H1 (cell line): ENCODE measurements at regions not wholly inside any gene's neighbourhood (a gene's known extent, or its start where the extent isn't known, plus 50 kb on each side); places are given as distances from the start of the nearest gene placed in this dataset.

Experiments
- CTCF ChIA-PET: fragments of 300-600 bp; sonication (Branson Sonifier 250); formaldehyde crosslinking; loops from one replicate; lab custom pipeline; 2021; ENCODE audit not compliant: partially characterized antibody; lab: Charles Lee
- POLR2A ChIA-PET: fragments of 300-600 bp; sonication (Branson Sonifier 250); formaldehyde crosslinking; loops from one replicate; lab custom pipeline; 2021; ENCODE audit warnings: inconsistent platforms; ENCODE audit not compliant: partially characterized antibody; lab: Charles Lee
- DNase-seq, 2 experiments: peaks; one replicate each; pipeline versions ENCODE4 v3.0.0 to v3.0.0-alpha.2; 2010 to 2022; ENCODE audit warnings: low spot score in 2 of 2, low read depth in 1 of 2, mixed read lengths in 1 of 2
- FAIRE-seq: peaks from 2 replicates; lab custom pipeline; 2011; peaks lifted over from hg19 to GRCh38; lab: Jason Lieb, UNC
- H2AFZ ChIP-seq: 2 replicates; pipeline ENCODE4 v1.8.1; 2012; ENCODE audit warnings: low read length, inconsistent platforms
- H2AK5ac ChIP-seq: 2 replicates; pipeline ENCODE4 v1.6.1; 2013; ENCODE audit warnings: low read depth, low read length
- H2BK120ac ChIP-seq: replicated peaks from 2 replicates; pipeline ENCODE3; 2013; ENCODE audit warnings: low read depth, low read length, inconsistent platforms
- H2BK12ac ChIP-seq: 2 replicates; pipeline ENCODE4 v1.6.1; 2013; ENCODE audit warnings: low read depth, low read length
- H2BK15ac ChIP-seq: 2 replicates; pipeline ENCODE4 v1.6.1; 2013; ENCODE audit warnings: low read length
- H2BK20ac ChIP-seq: 2 replicates; pipeline ENCODE4 v1.6.1; 2013; ENCODE audit warnings: low read length
- H2BK5ac ChIP-seq: 2 replicates; pipeline ENCODE4 v1.6.1; 2013; ENCODE audit warnings: low read depth, low read length
- H3K14ac ChIP-seq: 2 replicates; pipeline ENCODE4 v1.6.1; 2013; ENCODE audit warnings: inconsistent platforms; ENCODE audit not compliant: insufficient read length
- H3K18ac ChIP-seq: 2 replicates; pipeline ENCODE4 v1.6.1; 2013; ENCODE audit warnings: low read length; ENCODE audit errors: extremely low read depth
- H3K23ac ChIP-seq: 2 replicates; pipeline ENCODE4 v1.6.1; 2013; ENCODE audit warnings: inconsistent platforms; ENCODE audit not compliant: insufficient read length
- H3K23me2 ChIP-seq: 2 replicates; pipeline ENCODE4 v1.6.1; 2013; ENCODE audit warnings: low read depth, low read length
- H3K27ac ChIP-seq: 2 replicates; pipeline ENCODE4 v1.6.1; 2011; ENCODE audit warnings: low read depth, low read length, inconsistent platforms
- H3K27me3 ChIP-seq, 4 experiments: replicated peaks in 1 of 4; 1 replicate in 1 of 4; 2 replicates in 3 of 4; pipeline versions ENCODE4 v1.6.1 to v1.8.1; 2011 to 2013; ENCODE audit warnings: low read length in 3 of 4, mild to moderate bottlenecking in 3 of 4, inconsistent platforms in 2 of 4, mixed read lengths in 2 of 4, moderate library complexity in 1 of 4; ENCODE audit not compliant: control insufficient read depth in 3 of 4, insufficient read depth in 3 of 4; ENCODE audit errors: extremely low read depth in 1 of 4
- H3K36me3 ChIP-seq, 4 experiments: 2 replicates each; pipeline versions ENCODE4 v1.6.1 to v1.8.1; 2011 to 2013; ENCODE audit warnings: mild to moderate bottlenecking in 4 of 4, low read length in 3 of 4, moderate library complexity in 2 of 4, control low read depth in 1 of 4, inconsistent platforms in 1 of 4; ENCODE audit not compliant: insufficient read depth in 4 of 4, control insufficient read depth in 2 of 4
- H3K4ac ChIP-seq: replicated peaks from 2 replicates; pipeline ENCODE3; 2013; ENCODE audit warnings: low read length, low read depth, mixed read lengths, inconsistent platforms; ENCODE audit not compliant: insufficient read length
- H3K4me1 ChIP-seq, 4 experiments: replicated peaks in 1 of 4; 1 replicate in 1 of 4; 2 replicates in 3 of 4; pipeline versions ENCODE4 v1.6.1 to v1.8.1; 2011 to 2013; ENCODE audit warnings: low read length in 3 of 4, inconsistent platforms in 2 of 4, mixed read lengths in 1 of 4; ENCODE audit not compliant: insufficient read depth in 4 of 4, control insufficient read depth in 3 of 4
- H3K4me2 ChIP-seq, 2 experiments: 2 replicates each; pipeline versions ENCODE4 v1.6.1 to v1.8.1; 2011 to 2013; ENCODE audit warnings: low read depth in 2 of 2, low read length in 2 of 2, control low read depth in 1 of 2, inconsistent platforms in 1 of 2, mild to moderate bottlenecking in 1 of 2; ENCODE audit not compliant: insufficient read depth in 1 of 2
- H3K4me3 ChIP-seq, 4 experiments: fragments of 200-600, 300-600 bp in 1 of 4; sonication (generic), shearing (Covaris generic), sonication (Bioruptor Twin) in 1 of 4; 2 replicates each; pipeline versions ENCODE4 v1.5.1 to v1.8.1; 2011 to 2016; ENCODE audit warnings: low read length in 4 of 4, low read depth in 3 of 4, control low read depth in 2 of 4, inconsistent platforms in 2 of 4, mild to moderate bottlenecking in 2 of 4, mixed read lengths in 1 of 4, moderate library complexity in 1 of 4; ENCODE audit not compliant: insufficient read depth in 2 of 4; ENCODE audit errors: extremely low read depth in 1 of 4
- H3K56ac ChIP-seq: replicated peaks from 2 replicates; pipeline ENCODE3; 2013; ENCODE audit warnings: low read depth, mild to moderate bottlenecking, mixed read lengths, low read length, inconsistent platforms; ENCODE audit not compliant: insufficient read length
- H3K79me1 ChIP-seq: 2 replicates; pipeline ENCODE4 v1.6.1; 2013; ENCODE audit warnings: low read depth, low read length, control low read depth
- H3K79me2 ChIP-seq, 2 experiments: 2 replicates each; pipeline versions ENCODE4 v1.6.1 to v1.8.1; 2012 to 2013; ENCODE audit warnings: low read length in 2 of 2, mild to moderate bottlenecking in 2 of 2, inconsistent platforms in 1 of 2; ENCODE audit not compliant: insufficient read depth in 2 of 2, control insufficient read depth in 1 of 2
- H3K9ac ChIP-seq, 4 experiments: replicated peaks in 1 of 4; 1 replicate in 1 of 4; 2 replicates in 3 of 4; pipeline versions ENCODE4 v1.6.1 to v1.8.1; 2011 to 2013; ENCODE audit warnings: low read depth in 3 of 4, low read length in 3 of 4, control low read depth in 2 of 4, mild to moderate bottlenecking in 2 of 4, moderate library complexity in 2 of 4, inconsistent platforms in 1 of 4; ENCODE audit errors: extremely low read depth in 1 of 4
- H3K9me3 ChIP-seq, 2 experiments: 2 replicates each; pipeline versions ENCODE4 v1.6.1 to v1.8.1; 2012 to 2013; ENCODE audit warnings: mild to moderate bottlenecking in 2 of 2, moderate library complexity in 2 of 2, control low read depth in 1 of 2, inconsistent platforms in 1 of 2, low read depth in 1 of 2, low read length in 1 of 2, mixed read lengths in 1 of 2; ENCODE audit not compliant: insufficient read depth in 2 of 2
- H4K20me1 ChIP-seq, 2 experiments: replicated peaks in 1 of 2; 2 replicates each; pipeline versions ENCODE3 to v1.8.1; 2011 to 2013; ENCODE audit warnings: inconsistent platforms in 2 of 2, low read length in 2 of 2, mild to moderate bottlenecking in 1 of 2; ENCODE audit not compliant: insufficient read depth in 2 of 2, control insufficient read depth in 1 of 2
- H4K5ac ChIP-seq: 2 replicates; pipeline ENCODE4 v1.6.1; 2013; ENCODE audit warnings: low read length, low read depth, mixed read lengths, inconsistent platforms; ENCODE audit not compliant: insufficient read length
- H4K8ac ChIP-seq: 2 replicates; pipeline ENCODE4 v1.8.0; 2013; ENCODE audit warnings: mild to moderate bottlenecking, moderate library complexity, low read length, inconsistent platforms; ENCODE audit not compliant: insufficient read depth; ENCODE audit errors: extremely low read depth
- H4K91ac ChIP-seq: replicated peaks from 2 replicates; pipeline ENCODE3; 2013; ENCODE audit warnings: low read length, mixed read lengths, inconsistent platforms; ENCODE audit not compliant: insufficient read length
- CHD1 ChIP-seq: IDR thresholded peaks from 2 replicates; pipeline ENCODE4 v1.6.1; 2012; ENCODE audit warnings: low read depth, low read length, improper control_type of control experiment
- CHD2 ChIP-seq: IDR thresholded peaks from 2 replicates; pipeline ENCODE4 v1.6.1; 2012; ENCODE audit warnings: low read length, improper control_type of control experiment
- CREB1 ChIP-seq: IDR thresholded peaks from 2 replicates; pipeline ENCODE4 v1.6.1; 2012; ENCODE audit warnings: inconsistent platforms
- GTF2F1 ChIP-seq: IDR thresholded peaks from 2 replicates; pipeline ENCODE4 v1.6.1; 2012; ENCODE audit warnings: low read depth, low read length, improper control_type of control experiment, borderline replicate concordance
- NANOG ChIP-seq: IDR thresholded peaks from 2 replicates; pipeline ENCODE4 v1.6.1; 2011; ENCODE audit warnings: low read length, low read depth, mild to moderate bottlenecking, inconsistent platforms; ENCODE audit not compliant: insufficient read depth, poor library complexity, severe bottlenecking
- POLR2A ChIP-seq, 2 experiments: IDR thresholded peaks; 1 replicate in 1 of 2; 2 replicates in 1 of 2; pipeline ENCODE4 v1.6.1; 2011; ENCODE audit warnings: low read depth in 2 of 2, low read length in 2 of 2, mild to moderate bottlenecking in 2 of 2; ENCODE audit errors: control extremely low read depth in 1 of 2
- RNF2 ChIP-seq: fragments of 200-900, 300-1000 bp; sonication (generic); IDR thresholded peaks from 2 replicates; pipeline ENCODE4 v1.7.1; 2016; ENCODE audit warnings: borderline replicate concordance, low read depth, mild to moderate bottlenecking, antibody characterized with exemption, low read length; ENCODE audit not compliant: poor library complexity, severe bottlenecking; ENCODE audit errors: missing control alignments
- SAP30 ChIP-seq: fragments of 300-600 bp; sonication (generic); IDR thresholded peaks from 2 replicates; pipeline ENCODE4 v1.7.1; 2012; ENCODE audit warnings: low read length, moderate library complexity, mild to moderate bottlenecking, inconsistent platforms; ENCODE audit not compliant: insufficient read depth, insufficient replicate concordance
- SIX5 ChIP-seq: IDR thresholded peaks from 2 replicates; pipeline ENCODE4 v1.6.1; 2011; ENCODE audit warnings: mild to moderate bottlenecking, low read depth, low read length
- SP4 ChIP-seq: IDR thresholded peaks from 2 replicates; pipeline ENCODE4 v1.6.1; 2012; ENCODE audit warnings: low read length, inconsistent platforms
- SUZ12 ChIP-seq: fragments of 200-600 bp; sonication (generic); IDR thresholded peaks from 2 replicates; pipeline ENCODE4 v1.6.1; 2012; ENCODE audit warnings: mild to moderate bottlenecking, inconsistent platforms, low read length, moderate library complexity, mixed read lengths
- WGBS, 2 experiments: shearing (Covaris generic) in 1 of 2; methylation state at CpG; one replicate each; pipeline versions ENCODE4 v1.1.6 to v1.1.7; 2013 to 2015; ENCODE audit warnings: low lambda C conversion rate in 2 of 2, mixed read lengths in 2 of 2, inconsistent platforms in 1 of 2, low coverage in 1 of 2, missing lambda C conversion rate in 1 of 2; ENCODE audit not compliant: insufficient replicate concordance in 2 of 2, insufficient coverage in 1 of 2, insufficient read length in 1 of 2; ENCODE audit errors: extremely low coverage in 1 of 2, missing lambda C conversion rate in 1 of 2; 5-methylcytosine and 5-hydroxymethylcytosine counted together
- TF ChIP-seq, protein P1 (sequence below): IDR thresholded peaks from 2 replicates; pipeline ENCODE4 v1.6.1; 2011; ENCODE audit warnings: low read depth, mild to moderate bottlenecking, low read length; ENCODE audit not compliant: insufficient read depth
- TF ChIP-seq, protein P2 (sequence below): IDR thresholded peaks from 2 replicates; pipeline ENCODE4 v1.6.1; 2011; ENCODE audit warnings: low read length, improper control_type of control experiment

DNA sequence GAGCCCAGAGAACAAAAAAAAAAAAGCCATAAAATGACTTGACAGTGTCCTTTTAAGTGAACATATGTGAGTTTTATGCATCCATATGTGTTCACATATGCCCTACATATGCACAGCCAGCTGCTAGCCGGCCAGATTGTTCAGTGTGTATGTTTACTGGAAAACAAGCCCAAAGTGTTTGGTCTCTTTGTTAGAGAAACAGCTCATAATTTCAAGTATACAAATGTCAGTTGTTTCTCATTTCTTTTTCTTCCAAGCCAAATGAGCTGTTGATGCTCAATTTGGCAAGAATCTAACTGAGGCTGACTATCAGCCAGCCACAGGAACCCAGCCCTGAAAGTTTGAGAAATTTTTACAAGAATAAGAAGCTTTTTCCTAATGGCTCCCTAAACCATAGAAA, 60.8 kb upstream of the TSPAN8 start:
- H3K23ac ChIP-seq: no peak overlapping the region
- no peak overlapping the region for H2AFZ ChIP-seq
- H2BK120ac ChIP-seq: no peak overlapping the region
- no peak for FAIRE-seq
- H3K4me3 ChIP-seq: no peak overlapping the region
- H3K23me2 ChIP-seq: no peaks in the 10 kb centered on the region
- no peak overlapping the region for H3K56ac ChIP-seq
- ChIA-PET POLR2A (no interaction called here), CTCF (interaction anchor here (1.2 to 2.0 kb wide), 2 partner anchors 8 to 19 kb away, joined by 3 to 4 read pairs; no protein-coding TSS in a partner anchor)
- H2BK12ac ChIP-seq: no peak overlapping the region
- H2BK20ac ChIP-seq: no peak overlapping the region
- no peak overlapping the region for H3K27ac ChIP-seq
- no peaks in the 10 kb centered on the region for H4K20me1 ChIP-seq
- H3K79me2 ChIP-seq: no peaks in the 10 kb centered on the region
- H3K14ac ChIP-seq: no peak overlapping the region
- H3K36me3 ChIP-seq: no peaks in the 10 kb centered on the region
- H3K4me1 ChIP-seq: peaks cover 0 to 12% (median 2%) of the 10 kb centered on the region in 4 experiments; a peak in 2 of 7 replicates
- no peak overlapping the region for H3K4me2 ChIP-seq
- no peaks in the 10 kb centered on the region for H3K27me3 ChIP-seq
- no peak overlapping the region for H2BK5ac ChIP-seq
- no peak overlapping the region for H3K4ac ChIP-seq
- H4K91ac ChIP-seq: no peak overlapping the region
- no peak overlapping the region for H4K5ac ChIP-seq
- H3K79me1 ChIP-seq: no peaks in the 10 kb centered on the region
- no peak overlapping the region for H3K9ac ChIP-seq
- H2AK5ac ChIP-seq: no peak overlapping the region
- DNase-seq: no peak
- no peak overlapping the region for H3K18ac ChIP-seq
- no peak overlapping the region for H4K8ac ChIP-seq
- H3K9me3 ChIP-seq: no peaks in the 10 kb centered on the region; a peak in 1 of 4 replicates
- no peak overlapping the region for H2BK15ac ChIP-seq
- 100% methylated on average over 1 of the region's 1 CpG; no CpG with 5 or more reads in 1 of the 2 experiments for WGBS, 2 experiments
- no peak for TF ChIP-seq SIX5
- TF ChIP-seq, protein P1, sequence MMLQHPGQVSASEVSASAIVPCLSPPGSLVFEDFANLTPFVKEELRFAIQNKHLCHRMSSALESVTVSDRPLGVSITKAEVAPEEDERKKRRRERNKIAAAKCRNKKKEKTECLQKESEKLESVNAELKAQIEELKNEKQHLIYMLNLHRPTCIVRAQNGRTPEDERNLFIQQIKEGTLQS: no peak
- no peak for TF ChIP-seq RNF2
- TF ChIP-seq SP4: no peak
- no peak for TF ChIP-seq GTF2F1
- TF ChIP-seq POLR2A (IDR thresholded peaks at IDR 0.05; ENCODE audit: control extremely low read depth in 1 of 2, low read depth in 2 of 2, low read length in 2 of 2): no peak
- TF ChIP-seq, protein P2, sequence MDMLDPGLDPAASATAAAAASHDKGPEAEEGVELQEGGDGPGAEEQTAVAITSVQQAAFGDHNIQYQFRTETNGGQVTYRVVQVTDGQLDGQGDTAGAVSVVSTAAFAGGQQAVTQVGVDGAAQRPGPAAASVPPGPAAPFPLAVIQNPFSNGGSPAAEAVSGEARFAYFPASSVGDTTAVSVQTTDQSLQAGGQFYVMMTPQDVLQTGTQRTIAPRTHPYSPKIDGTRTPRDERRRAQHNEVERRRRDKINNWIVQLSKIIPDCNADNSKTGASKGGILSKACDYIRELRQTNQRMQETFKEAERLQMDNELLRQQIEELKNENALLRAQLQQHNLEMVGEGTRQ: no peak
- no peak for TF ChIP-seq CREB1
- no peak for TF ChIP-seq CHD2
- no peak for TF ChIP-seq CHD1
- TF ChIP-seq NANOG: no peak
- no peak for TF ChIP-seq SAP30
- TF ChIP-seq SUZ12: no peak
